GM12874 (cell line): ENCODE measurements at regions not wholly inside any gene's neighbourhood (a gene's known extent, or its start where the extent isn't known, plus 50 kb on each side); places are given as distances from the start of the nearest gene placed in this dataset.

ENCODE experiments used
- CTCF ChIP-seq: IDR thresholded peaks from 2 replicates; pipeline ENCODE4 v1.5.1; 2011; ENCODE audit warnings: low read depth, mild to moderate bottlenecking, control low read depth, low read length, moderate library complexity; ENCODE audit not compliant: insufficient read depth

- no peak for TF ChIP-seq CTCF
These were observed 575.3 kb downstream of the CMPK2 start for GRCh38 chr2:6290217-6291015.

- TF ChIP-seq CTCF: no peak
These were observed 570.9 kb downstream of the CMPK2 start for GRCh38 chr2:6294791-6295190.

- TF ChIP-seq CTCF: no peak
These were observed 568.5 kb downstream of the CMPK2 start for GRCh38 chr2:6297238-6297637.

- TF ChIP-seq CTCF: no peak
These were observed 564.3 kb downstream of the CMPK2 start for GRCh38 chr2:6301426-6301825.

GRCh38 chr2:6308986-6309385 is 556.7 kb downstream of the CMPK2 start:
- no peak for TF ChIP-seq CTCF

- no peak for TF ChIP-seq CTCF
These were observed 556.1 kb downstream of the CMPK2 start for GRCh38 chr2:6309415-6310255.
